ENCODE measurements at regions not wholly inside any gene's neighbourhood (a gene's known extent, or its start where the extent isn't known, plus 50 kb on each side); places are given as distances from the start of the nearest gene placed in this dataset.

DNA sequence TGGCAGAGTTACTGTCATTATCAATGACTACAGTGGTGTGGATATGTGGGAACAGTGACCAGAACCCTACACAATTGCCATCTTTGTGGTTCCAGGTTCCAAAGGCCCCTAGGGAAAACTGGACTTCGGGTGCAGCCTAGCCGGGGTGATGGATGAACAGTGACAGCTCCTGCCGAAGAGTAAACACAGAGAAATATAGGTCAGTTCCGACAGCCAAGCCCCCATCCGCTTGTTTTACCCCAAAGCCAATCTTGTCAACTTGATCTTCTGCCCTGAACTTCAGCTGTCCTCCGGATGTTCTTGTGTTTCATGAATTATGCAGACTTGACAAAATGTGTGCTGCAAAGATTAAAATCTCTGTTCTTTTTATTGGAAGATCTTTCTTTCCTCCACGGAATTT is 200.4 kb upstream of the SRRM4 start:
- TF ChIP-seq, protein P1, sequence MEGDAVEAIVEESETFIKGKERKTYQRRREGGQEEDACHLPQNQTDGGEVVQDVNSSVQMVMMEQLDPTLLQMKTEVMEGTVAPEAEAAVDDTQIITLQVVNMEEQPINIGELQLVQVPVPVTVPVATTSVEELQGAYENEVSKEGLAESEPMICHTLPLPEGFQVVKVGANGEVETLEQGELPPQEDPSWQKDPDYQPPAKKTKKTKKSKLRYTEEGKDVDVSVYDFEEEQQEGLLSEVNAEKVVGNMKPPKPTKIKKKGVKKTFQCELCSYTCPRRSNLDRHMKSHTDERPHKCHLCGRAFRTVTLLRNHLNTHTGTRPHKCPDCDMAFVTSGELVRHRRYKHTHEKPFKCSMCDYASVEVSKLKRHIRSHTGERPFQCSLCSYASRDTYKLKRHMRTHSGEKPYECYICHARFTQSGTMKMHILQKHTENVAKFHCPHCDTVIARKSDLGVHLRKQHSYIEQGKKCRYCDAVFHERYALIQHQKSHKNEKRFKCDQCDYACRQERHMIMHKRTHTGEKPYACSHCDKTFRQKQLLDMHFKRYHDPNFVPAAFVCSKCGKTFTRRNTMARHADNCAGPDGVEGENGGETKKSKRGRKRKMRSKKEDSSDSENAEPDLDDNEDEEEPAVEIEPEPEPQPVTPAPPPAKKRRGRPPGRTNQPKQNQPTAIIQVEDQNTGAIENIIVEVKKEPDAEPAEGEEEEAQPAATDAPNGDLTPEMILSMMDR (IDR thresholded peaks at IDR 0.05; ENCODE audit: low read depth, low read length) = no peak
- DNase-seq (ENCODE audit: extremely low read depth, low read depth) = no peak

DNA sequence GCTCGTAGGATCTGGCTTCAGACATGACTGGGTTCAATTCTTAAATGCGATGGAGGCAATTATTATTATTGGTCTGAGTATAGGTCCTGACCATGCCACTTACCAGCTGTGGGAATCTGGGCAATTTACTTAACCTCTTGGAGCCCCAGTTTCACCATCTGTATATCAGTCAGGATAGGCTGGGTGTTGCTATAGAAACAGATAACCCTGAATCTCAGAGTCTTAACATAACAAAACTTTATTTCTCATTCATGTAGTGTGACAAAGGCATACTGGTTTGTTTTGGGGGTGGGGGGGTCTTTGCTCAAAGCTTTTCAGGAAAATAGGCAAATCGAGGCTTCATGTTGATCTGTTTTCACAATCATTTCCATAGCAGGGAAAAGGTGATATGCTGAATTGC is 199.6 kb upstream of the SRRM4 start:
- TF ChIP-seq, protein P1 (IDR thresholded peaks at IDR 0.05; ENCODE audit: low read depth, low read length) = no peak
- no peak for DNase-seq (ENCODE audit: extremely low read depth, low read depth)

DNA sequence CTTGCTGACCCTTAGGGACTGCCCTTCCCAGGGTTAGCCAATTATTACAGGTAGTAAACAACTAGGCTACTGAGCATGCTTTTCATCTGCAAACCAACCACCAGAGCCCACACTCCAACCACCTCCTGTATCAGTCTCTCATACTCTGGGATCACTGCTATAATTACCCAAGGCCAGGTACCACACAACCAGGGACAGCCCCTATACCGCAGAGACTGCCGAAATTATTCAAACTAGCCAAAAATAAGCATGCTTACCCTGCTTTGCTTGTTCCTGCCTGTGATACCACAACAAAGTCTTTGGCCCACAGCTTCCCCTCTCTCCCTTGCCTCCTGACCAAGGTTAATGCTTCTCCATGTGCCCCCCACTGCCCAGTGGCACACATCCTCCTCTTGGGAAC is 197.6 kb upstream of the SRRM4 start:
- no peak for DNase-seq (ENCODE audit: extremely low read depth, low read depth)
- TF ChIP-seq, protein P1 (IDR thresholded peaks at IDR 0.05; ENCODE audit: low read depth, low read length) = no peak

DNA sequence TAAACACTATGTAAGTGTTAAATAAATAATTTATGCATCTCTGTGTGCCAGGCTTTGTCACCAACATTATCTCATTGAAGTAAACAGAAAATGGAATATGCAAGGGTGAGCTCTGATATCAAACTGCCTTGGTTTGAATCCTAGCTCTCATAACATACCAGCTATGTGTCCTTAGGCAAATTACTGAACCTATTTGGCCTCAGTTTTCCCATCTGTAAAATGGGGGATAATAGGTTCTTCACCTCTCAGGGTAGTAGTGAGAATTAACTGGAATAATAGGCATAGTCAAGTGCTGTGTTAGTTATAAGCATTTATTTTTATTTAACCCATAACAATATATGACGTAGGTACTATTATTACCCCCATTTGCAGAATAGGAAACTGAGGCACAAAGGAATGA is 190.8 kb upstream of the SRRM4 start:
- TF ChIP-seq, protein P1 (IDR thresholded peaks at IDR 0.05; ENCODE audit: low read depth, low read length) = no peak
- no peak for DNase-seq (ENCODE audit: extremely low read depth, low read depth)

DNA sequence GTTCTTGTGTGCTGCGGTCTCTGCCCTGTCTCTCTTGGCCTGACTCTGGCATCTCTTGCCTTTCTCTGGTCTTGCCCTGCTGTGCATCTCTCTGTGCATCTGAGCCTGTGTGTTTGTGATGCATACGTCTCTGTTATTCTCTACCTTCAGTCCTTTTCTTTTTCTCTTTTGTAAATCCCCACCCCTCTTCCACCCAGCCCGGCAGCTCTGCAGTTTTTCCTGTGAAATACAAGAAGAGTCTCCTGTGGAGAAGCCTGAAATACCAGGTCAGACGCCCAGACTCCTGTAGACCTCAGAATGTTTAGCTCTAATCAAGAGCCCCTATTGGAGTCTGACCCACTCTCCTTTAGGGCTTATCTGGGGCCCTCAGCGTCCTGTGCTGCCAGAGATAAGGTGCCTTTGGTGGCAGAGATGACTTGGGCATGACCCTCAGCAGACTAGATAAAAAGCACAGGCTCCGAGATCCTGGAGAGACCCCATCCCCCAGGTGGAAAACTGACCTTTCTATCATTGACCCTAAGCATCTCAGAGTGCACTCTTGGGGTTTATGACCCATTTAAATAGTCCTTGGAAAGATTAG is 167.5 kb upstream of the SRRM4 start:
- DNase-seq (ENCODE audit: extremely low read depth, low read depth) = no peak
- TF ChIP-seq, protein P1 (IDR thresholded peaks at IDR 0.05; ENCODE audit: low read depth, low read length) = no peak

DNA sequence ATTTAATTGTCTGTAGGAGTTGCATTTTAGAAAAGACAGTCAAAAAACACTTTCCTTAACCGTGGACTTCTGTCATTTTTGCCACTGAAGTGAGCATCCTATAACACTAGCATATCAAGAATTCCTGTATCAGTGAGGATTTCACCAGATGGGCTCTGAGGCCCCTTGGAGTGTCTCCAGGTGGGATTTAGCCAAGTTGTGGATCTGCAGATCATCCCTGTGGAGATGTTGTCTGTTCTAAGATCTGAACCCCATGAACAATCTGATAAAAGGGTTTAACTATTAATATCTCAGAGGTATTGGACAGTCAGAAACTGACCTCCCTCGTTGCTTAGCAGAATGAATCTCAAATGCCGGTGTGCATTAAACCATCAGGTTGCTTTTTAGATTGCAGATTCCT is 165.0 kb upstream of the SRRM4 start:
- TF ChIP-seq, protein P1 (IDR thresholded peaks at IDR 0.05; ENCODE audit: low read depth, low read length) = no peak
- DNase-seq (ENCODE audit: extremely low read depth, low read depth) = no peak

DNA sequence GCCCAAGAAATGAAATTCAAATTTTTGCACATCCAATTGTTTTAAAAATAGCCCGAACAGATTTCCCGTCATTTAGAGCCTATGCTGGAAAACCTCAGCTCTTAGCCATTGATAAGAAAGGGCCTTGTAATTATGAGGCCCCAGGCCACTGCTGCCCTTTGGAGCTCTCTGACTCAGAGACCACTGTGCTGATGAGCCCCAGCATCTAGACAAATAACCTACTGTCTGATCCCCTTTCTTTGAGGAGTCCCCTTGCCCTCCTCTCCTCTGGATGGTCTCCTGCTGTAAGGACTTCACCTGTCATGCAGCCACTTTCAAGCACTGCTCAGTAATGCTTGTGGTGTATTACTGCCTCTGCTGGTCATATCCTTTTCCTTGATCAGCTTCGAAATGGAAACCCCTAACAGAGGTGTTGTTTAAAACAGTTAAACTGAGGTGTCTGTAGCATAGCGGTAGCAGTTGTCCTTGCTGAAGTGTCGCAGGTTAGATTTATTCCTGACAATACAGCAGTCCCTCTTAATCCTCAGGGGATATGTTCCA is 159.9 kb upstream of the SRRM4 start:
- no peak for DNase-seq (ENCODE audit: extremely low read depth, low read depth)

More for the DNA sequence above, 159.9 kb upstream of the SRRM4 start:
- TF ChIP-seq, protein P1 (IDR thresholded peaks at IDR 0.05; ENCODE audit: low read depth, low read length) = no peak

Measured in AG09319 (cell line).